Liver (tissue), 8 donors: ENCODE measurements at regions not wholly inside any gene's neighbourhood (a gene's known extent, or its start where the extent isn't known, plus 50 kb on each side); places are given as distances from the start of the nearest gene placed in this dataset.

ENCODE experiments used
- DNase-seq: peaks from one replicate; pipeline ENCODE4 v3.0.0-alpha.2; 2017; ENCODE audit warnings: low spot score
- H3K27ac ChIP-seq, 2 donors: one replicate each; pipeline ENCODE4 v1.7.0; 2013; ENCODE audit warnings: inconsistent platforms in 2 of 2, low read length in 2 of 2, control low read depth in 1 of 2, low read depth in 1 of 2, mild to moderate bottlenecking in 1 of 2
- H3K27me3 ChIP-seq, 4 donors: one replicate each; pipeline versions ENCODE4 v1.6.1 to v1.7.0; 2013; ENCODE audit warnings: low read length in 3 of 4, inconsistent platforms in 1 of 4, mild to moderate bottlenecking in 1 of 4, moderate library complexity in 1 of 4; ENCODE audit not compliant: control insufficient read depth in 4 of 4, insufficient read depth in 4 of 4
- H3K36me3 ChIP-seq, 4 donors: one replicate each; pipeline versions ENCODE4 v1.6.1 to v1.7.0; 2013; ENCODE audit warnings: low read length in 3 of 4, mild to moderate bottlenecking in 3 of 4, low read depth in 1 of 4, moderate library complexity in 1 of 4; ENCODE audit not compliant: control insufficient read depth in 4 of 4, insufficient read depth in 3 of 4
- H3K4me1 ChIP-seq, 4 donors: one replicate each; pipeline versions ENCODE4 v1.6.1 to v1.7.0; 2013; ENCODE audit warnings: low read length in 3 of 4, mild to moderate bottlenecking in 3 of 4, moderate library complexity in 1 of 4; ENCODE audit not compliant: control insufficient read depth in 4 of 4, insufficient read depth in 4 of 4
- H3K4me3 ChIP-seq, 3 donors: one replicate each; pipeline versions ENCODE4 v1.6.1 to v1.7.0; 2013; ENCODE audit warnings: low read length in 3 of 3, control low read depth in 1 of 3, low read depth in 1 of 3, mild to moderate bottlenecking in 1 of 3
- H3K9ac ChIP-seq, 2 donors: one replicate each; pipeline ENCODE4 v1.7.0; 2013; ENCODE audit warnings: low read length in 2 of 2, mild to moderate bottlenecking in 2 of 2, moderate library complexity in 2 of 2, control low read depth in 1 of 2, low read depth in 1 of 2
- H3K9me3 ChIP-seq, 4 donors: one replicate each; pipeline versions ENCODE4 v1.6.1 to v1.7.0; 2013; ENCODE audit warnings: low read length in 3 of 4; ENCODE audit not compliant: control insufficient read depth in 4 of 4
- CTCF ChIP-seq: fragments of 150-350 bp; IDR thresholded peaks from 2 replicates; pipeline ENCODE4 v1.5.1; 2017; ENCODE audit warnings: improper control_type of control experiment, low read depth, low read length; ENCODE audit not compliant: missing input control
- EGR1 ChIP-seq, 2 donors: IDR thresholded peaks; 2 replicates each; pipeline ENCODE4 v1.6.1; 2016 to 2018; ENCODE audit warnings: antibody characterized with exemption in 2 of 2, low read depth in 2 of 2
- FOXA1 ChIP-seq: IDR thresholded peaks from 2 replicates; pipeline ENCODE4 v1.6.1; 2016; ENCODE audit warnings: antibody characterized with exemption
- GABPA ChIP-seq, 2 donors: IDR thresholded peaks in 1 of 2; conservative IDR thresholded peaks in 1 of 2; 2 replicates each; pipeline ENCODE4 v1.6.1; 2016; ENCODE audit warnings: antibody characterized with exemption in 2 of 2, mild to moderate bottlenecking in 1 of 2, moderate library complexity in 1 of 2
- HNF4A ChIP-seq, 2 donors: conservative IDR thresholded peaks; 2 replicates each; pipeline ENCODE4 v1.6.1; 2016; ENCODE audit warnings: antibody characterized with exemption in 2 of 2, mild to moderate bottlenecking in 2 of 2
- HNF4G ChIP-seq: IDR thresholded peaks from 2 replicates; pipeline ENCODE4 v1.6.1; 2016; ENCODE audit warnings: antibody characterized with exemption
- JUND ChIP-seq, 2 donors: IDR thresholded peaks; 2 replicates each; pipeline ENCODE4 v1.6.1; 2016; ENCODE audit warnings: antibody characterized with exemption in 2 of 2
- NR2F2 ChIP-seq: IDR thresholded peaks from 2 replicates; pipeline ENCODE4 v1.6.1; 2016; ENCODE audit warnings: antibody characterized with exemption
- RAD21 ChIP-seq, 2 donors: IDR thresholded peaks; 2 replicates each; pipeline ENCODE4 v1.6.1; 2016; ENCODE audit warnings: antibody characterized with exemption in 2 of 2, mild to moderate bottlenecking in 2 of 2
- REST ChIP-seq: IDR thresholded peaks from 2 replicates; pipeline ENCODE4 v1.6.1; 2016; ENCODE audit warnings: antibody characterized with exemption, mild to moderate bottlenecking
- RXRA ChIP-seq, 2 donors: IDR thresholded peaks; 2 replicates each; pipeline ENCODE4 v1.6.1; 2017 to 2018; ENCODE audit warnings: antibody characterized with exemption in 2 of 2, mild to moderate bottlenecking in 1 of 2
- SP1 ChIP-seq: IDR thresholded peaks from 2 replicates; pipeline ENCODE4 v1.6.1; 2018; ENCODE audit warnings: antibody characterized with exemption, mild to moderate bottlenecking
- TAF1 ChIP-seq: conservative IDR thresholded peaks from 2 replicates; pipeline ENCODE4 v1.6.1; 2016; ENCODE audit warnings: antibody characterized with exemption, mild to moderate bottlenecking
- ZBTB33 ChIP-seq: IDR thresholded peaks from 2 replicates; pipeline ENCODE4 v1.6.1; 2016; ENCODE audit warnings: antibody characterized with exemption
- WGBS: extraction: QIAGEN DNeasy Blood & Tissue Kit; methylation state at CpG from one replicate; pipeline ENCODE4 v1.1.7; 2013; 5-methylcytosine and 5-hydroxymethylcytosine counted together
- donor health status: healthy.
- donor health status: healthy.
- donor health status: healthy.
- donor health status: healthy.
- donor health status: healthy.

DNA sequence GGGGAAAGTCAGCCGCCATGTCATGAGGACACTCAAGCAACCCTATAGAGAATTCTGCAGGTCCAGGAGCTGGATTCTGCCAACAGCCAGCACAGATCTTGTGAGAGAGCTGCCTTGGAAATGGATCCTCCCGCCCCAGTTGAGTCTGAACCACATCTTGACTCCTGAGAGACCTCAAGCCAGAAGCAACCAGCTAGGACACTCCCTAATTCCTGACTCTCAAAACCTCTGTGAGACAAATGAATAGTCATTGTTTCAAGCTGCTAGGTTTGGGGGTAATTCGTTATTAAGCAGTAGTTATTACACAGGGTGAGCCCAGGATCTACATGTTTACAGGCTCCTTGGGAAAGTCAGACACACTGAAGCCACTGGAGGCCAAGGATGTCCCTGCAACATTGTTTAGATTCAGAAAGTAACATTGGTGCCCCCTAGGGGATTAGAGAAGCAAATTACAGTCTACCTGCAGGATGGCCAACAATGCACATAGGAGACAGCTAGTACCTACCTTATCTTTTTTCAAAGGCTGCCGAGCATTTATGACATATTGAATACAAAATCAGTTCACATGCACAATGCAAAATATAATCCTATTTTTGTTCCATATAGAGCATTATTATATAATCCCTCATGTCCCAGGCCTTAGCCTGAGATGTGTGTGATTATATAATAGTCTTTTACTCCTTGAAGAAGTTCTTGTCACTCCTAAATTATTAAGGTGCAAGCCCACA lies 57.9 kb upstream of the FICD start:
- Histone ChIP-seq H3K27ac (no peak overlapping the region), H3K9me3 (no peaks in the 10 kb centered on the region), H3K4me1 (no peaks in the 10 kb centered on the region), H3K4me3 (no peak overlapping the region), H3K36me3 (no peaks in the 10 kb centered on the region), H3K27me3 (peaks cover 0 to 4% (median 2%) of the 10 kb centered on the region in 4 donors), H3K9ac (no peak overlapping the region)
- TF ChIP-seq REST (no peak), SP1 (no peak), FOXA1 (no peak), CTCF (peak; percentile 60), RAD21 (IDR thresholded peaks at IDR 0.05) (peak; percentile 74 to 80), HNF4G (no peak), HNF4A (conservative IDR thresholded peaks at IDR 0.05) (no peak), JUND (IDR thresholded peaks at IDR 0.05) (no peak), NR2F2 (no peak), ZBTB33 (no peak), RXRA (IDR thresholded peaks at IDR 0.05) (no peak), EGR1 (IDR thresholded peaks at IDR 0.05; ENCODE audit: low read depth in 2 of 2) (no peak)
- no peak for DNase-seq
- 51% methylated on average over 4 of the region's 4 CpGs for WGBS

- Histone ChIP-seq H3K9me3 (no peaks in the 10 kb centered on the region), H3K4me3 (no peak overlapping the region), H3K27ac (no peak overlapping the region), H3K36me3 (no peaks in the 10 kb centered on the region), H3K4me1 (no peaks in the 10 kb centered on the region), H3K9ac (no peak overlapping the region), H3K27me3 (peaks cover 0 to 4% (median 2%) of the 10 kb centered on the region in 4 donors)
- WGBS: 63% methylated on average over 4 of the region's 4 CpGs
- DNase-seq: no peak
- TF ChIP-seq JUND (IDR thresholded peaks at IDR 0.05) (no peak), NR2F2 (no peak), TAF1 (no peak), HNF4A (conservative IDR thresholded peaks at IDR 0.05) (no peak), GABPA (IDR thresholded peaks at IDR 0.05 in 1 of 2, conservative IDR thresholded peaks at IDR 0.05 in 1 of 2) (no peak), FOXA1 (no peak), ZBTB33 (no peak), CTCF (no peak), REST (no peak)
Measured at GRCh38 chr12:108455706-108456105, 59.4 kb upstream of the FICD start.
